Body of pancreas (tissue), 4 donors: ENCODE measurements at regions not wholly inside any gene's neighbourhood (a gene's known extent, or its start where the extent isn't known, plus 50 kb on each side); places are given as distances from the start of the nearest gene placed in this dataset.

ENCODE experiments used
- ATAC-seq: fragments of 150-250 bp; one replicate; pipeline ENCODE4 v1.9.1; 2016
- DNase-seq, 4 donors: peaks; one replicate each; pipeline ENCODE4 v3.0.0-alpha.2; 2019
- H3K27ac ChIP-seq, 4 donors: fragments of 200-600 bp; sonication (generic); 1 replicate in 3 of 4; 2 replicates in 1 of 4; pipeline versions ENCODE4 v1.5.1 to v1.6.1; 2016 to 2019; ENCODE audit warnings: mild to moderate bottlenecking in 1 of 4, mixed read lengths in 1 of 4, moderate library complexity in 1 of 4
- H3K27me3 ChIP-seq, 2 donors: fragments of 200-600 bp; sonication (generic); one replicate each; pipeline ENCODE4 v1.6.0; 2016; ENCODE audit warnings: mild to moderate bottlenecking in 1 of 2
- H3K36me3 ChIP-seq, 2 donors: fragments of 200-600 bp; sonication (generic); replicated peaks in 1 of 2; 2 replicates each; pipeline ENCODE4 v1.5.1; 2016; ENCODE audit warnings: low read depth in 2 of 2; ENCODE audit not compliant: insufficient read depth in 1 of 2
- H3K4me1 ChIP-seq: fragments of 200-600 bp; sonication (generic); one replicate; pipeline ENCODE4 v1.6.0; 2016
- H3K4me3 ChIP-seq, 2 donors: fragments of 200-600 bp; sonication (generic); 1 replicate in 1 of 2; 2 replicates in 1 of 2; pipeline ENCODE4 v1.5.1; 2016 to 2019
- H3K9me3 ChIP-seq, 3 donors: fragments of 200-600 bp; sonication (generic); 1 replicate in 2 of 3; 2 replicates in 1 of 3; pipeline ENCODE4 v1.5.1; 2016
- POLR2A ChIP-seq, 3 donors: fragments of 450-650 bp; IDR thresholded peaks; one replicate each; pipeline ENCODE4 v1.6.1; 2016; ENCODE audit warnings: antibody characterized with exemption in 3 of 3, mild to moderate bottlenecking in 2 of 3
- WGBS, 2 donors: methylation state at CpG; one replicate each; pipeline ENCODE4 v1.1.5; 2017; 5-methylcytosine and 5-hydroxymethylcytosine counted together
- intact Hi-C: fragments of 100-400 bp; cut with DNase I; formaldehyde crosslinking; loops from one replicate; pipeline ENCODE4 v1.15.1; 2023
- TF ChIP-seq, protein P1 (sequence below), 7 experiments: fragments of 450-650 bp in 4 of 7; fragments of 200-600 bp in 3 of 7; sonication (generic) in 3 of 7; IDR thresholded peaks; one replicate each; pipeline ENCODE4 v1.5.1; 2016 to 2019; ENCODE audit warnings: antibody characterized with exemption in 7 of 7

DNA sequence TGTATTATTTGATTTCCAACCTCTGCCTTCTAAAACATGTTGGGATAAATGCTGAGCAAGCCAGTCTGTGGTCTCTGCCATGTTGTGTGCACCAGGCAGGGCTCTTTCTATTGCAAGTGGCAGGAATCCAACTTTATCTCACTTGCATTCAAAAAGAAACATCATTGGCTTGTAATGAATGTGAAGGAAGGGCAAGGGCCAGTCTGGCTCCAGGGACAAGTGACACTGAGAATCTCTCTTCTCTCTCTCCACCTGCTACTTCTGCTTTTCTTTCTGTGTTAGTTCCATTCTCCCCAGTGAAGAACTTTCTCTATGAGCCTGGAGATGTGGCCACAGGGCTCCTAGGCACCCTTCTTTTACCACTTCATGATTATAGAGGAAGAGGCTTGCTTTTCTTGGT lies 329.9 kb upstream of the NCAM1 start:
- Histone ChIP-seq H3K4me1 (no peaks in the 10 kb centered on the region), H3K27me3 (peaks cover 0 to 5% of the 10 kb centered on the region in 2 donors), H3K27ac (no peak overlapping the region), H3K9me3 (no peaks in the 10 kb centered on the region), H3K36me3 (no peaks in the 10 kb centered on the region), H3K4me3 (no peak overlapping the region)
- intact Hi-C loops: no loop called here
- TF ChIP-seq, protein P1, sequence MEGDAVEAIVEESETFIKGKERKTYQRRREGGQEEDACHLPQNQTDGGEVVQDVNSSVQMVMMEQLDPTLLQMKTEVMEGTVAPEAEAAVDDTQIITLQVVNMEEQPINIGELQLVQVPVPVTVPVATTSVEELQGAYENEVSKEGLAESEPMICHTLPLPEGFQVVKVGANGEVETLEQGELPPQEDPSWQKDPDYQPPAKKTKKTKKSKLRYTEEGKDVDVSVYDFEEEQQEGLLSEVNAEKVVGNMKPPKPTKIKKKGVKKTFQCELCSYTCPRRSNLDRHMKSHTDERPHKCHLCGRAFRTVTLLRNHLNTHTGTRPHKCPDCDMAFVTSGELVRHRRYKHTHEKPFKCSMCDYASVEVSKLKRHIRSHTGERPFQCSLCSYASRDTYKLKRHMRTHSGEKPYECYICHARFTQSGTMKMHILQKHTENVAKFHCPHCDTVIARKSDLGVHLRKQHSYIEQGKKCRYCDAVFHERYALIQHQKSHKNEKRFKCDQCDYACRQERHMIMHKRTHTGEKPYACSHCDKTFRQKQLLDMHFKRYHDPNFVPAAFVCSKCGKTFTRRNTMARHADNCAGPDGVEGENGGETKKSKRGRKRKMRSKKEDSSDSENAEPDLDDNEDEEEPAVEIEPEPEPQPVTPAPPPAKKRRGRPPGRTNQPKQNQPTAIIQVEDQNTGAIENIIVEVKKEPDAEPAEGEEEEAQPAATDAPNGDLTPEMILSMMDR (IDR thresholded peaks at IDR 0.05): no peak
- no peak for TF ChIP-seq POLR2A (IDR thresholded peaks at IDR 0.05)
- no peak for DNase-seq
- no peak for ATAC-seq

DNA sequence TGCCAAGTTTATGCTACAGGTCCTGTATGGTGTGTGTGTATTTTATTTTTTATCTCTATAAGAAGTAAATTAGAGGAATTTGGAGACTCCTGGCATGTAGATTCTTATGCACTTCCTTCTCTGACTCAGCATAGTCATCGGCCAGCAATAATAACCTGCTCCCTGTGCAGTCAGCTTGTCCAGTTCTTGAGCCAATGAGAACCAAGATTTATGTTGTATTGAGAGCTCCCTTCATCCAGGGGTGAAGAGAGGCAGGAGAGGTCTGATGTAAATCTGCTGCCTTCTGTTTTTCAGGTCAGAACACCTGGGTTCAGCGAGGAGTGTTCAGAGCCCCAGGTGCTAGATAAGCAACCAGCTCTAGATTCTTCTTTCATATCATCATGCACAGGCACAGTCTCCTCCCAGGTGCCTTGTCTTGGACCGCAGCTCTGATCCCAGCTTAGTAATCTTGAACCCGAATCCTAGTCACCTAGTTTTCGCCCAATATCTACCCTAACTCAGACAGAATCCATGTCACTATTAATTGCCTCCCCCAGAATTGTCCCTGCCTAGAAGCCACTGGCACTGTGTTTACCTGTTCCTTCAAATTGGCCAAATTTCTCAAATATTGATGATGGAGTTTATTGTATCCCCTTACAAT lies 328.2 kb upstream of the NCAM1 start:
- H3K36me3 ChIP-seq: no peaks in the 10 kb centered on the region
- H3K4me1 ChIP-seq: no peaks in the 10 kb centered on the region
- intact Hi-C loops: no loop called here
- H3K4me3 ChIP-seq: no peak overlapping the region
- WGBS, 2 donors: 47 to 53% methylated on average over 5 of the region's 5 CpGs
- no peaks in the 10 kb centered on the region for H3K9me3 ChIP-seq
- H3K27ac ChIP-seq: no peak overlapping the region
- TF ChIP-seq POLR2A (IDR thresholded peaks at IDR 0.05): no peak
- TF ChIP-seq, protein P1 (IDR thresholded peaks at IDR 0.05): no peak
- H3K27me3 ChIP-seq: peaks cover 0 to 5% of the 10 kb centered on the region in 2 donors
- DNase-seq: no peak
- no peak for ATAC-seq

DNA sequence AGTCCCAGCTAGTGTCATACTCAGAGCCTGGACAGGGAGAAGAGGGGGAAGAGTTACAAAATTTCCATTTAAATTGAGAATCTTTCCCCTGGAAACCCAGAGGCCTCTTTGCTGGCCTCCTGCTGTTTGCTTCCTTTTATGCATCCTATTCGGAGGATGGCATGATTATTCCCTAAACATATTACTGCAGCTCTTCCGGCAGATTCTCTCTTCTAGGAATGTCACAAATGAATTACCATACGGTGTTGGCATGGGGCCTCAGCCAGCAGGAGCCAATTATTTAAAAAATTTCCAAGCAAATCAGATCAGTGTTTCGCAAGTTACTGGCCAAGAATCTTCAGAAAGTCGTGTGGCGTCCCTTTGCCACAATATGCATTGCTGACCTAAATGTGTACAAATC lies 326.7 kb upstream of the NCAM1 start:
- TF ChIP-seq POLR2A (IDR thresholded peaks at IDR 0.05): no peak
- TF ChIP-seq, protein P1 (IDR thresholded peaks at IDR 0.05): no peak
- 46 to 49% methylated on average over 6 of the region's 6 CpGs for WGBS, 2 donors
- no peaks in the 10 kb centered on the region for H3K36me3 ChIP-seq
- H3K27ac ChIP-seq: no peak overlapping the region
- ATAC-seq (no peak), DNase-seq (no peak)
- H3K9me3 ChIP-seq: no peaks in the 10 kb centered on the region
- no peak overlapping the region for H3K4me3 ChIP-seq
- H3K4me1 ChIP-seq: no peaks in the 10 kb centered on the region
- intact Hi-C loops: no loop called here
- H3K27me3 ChIP-seq: peaks cover 0 to 5% of the 10 kb centered on the region in 2 donors

DNA sequence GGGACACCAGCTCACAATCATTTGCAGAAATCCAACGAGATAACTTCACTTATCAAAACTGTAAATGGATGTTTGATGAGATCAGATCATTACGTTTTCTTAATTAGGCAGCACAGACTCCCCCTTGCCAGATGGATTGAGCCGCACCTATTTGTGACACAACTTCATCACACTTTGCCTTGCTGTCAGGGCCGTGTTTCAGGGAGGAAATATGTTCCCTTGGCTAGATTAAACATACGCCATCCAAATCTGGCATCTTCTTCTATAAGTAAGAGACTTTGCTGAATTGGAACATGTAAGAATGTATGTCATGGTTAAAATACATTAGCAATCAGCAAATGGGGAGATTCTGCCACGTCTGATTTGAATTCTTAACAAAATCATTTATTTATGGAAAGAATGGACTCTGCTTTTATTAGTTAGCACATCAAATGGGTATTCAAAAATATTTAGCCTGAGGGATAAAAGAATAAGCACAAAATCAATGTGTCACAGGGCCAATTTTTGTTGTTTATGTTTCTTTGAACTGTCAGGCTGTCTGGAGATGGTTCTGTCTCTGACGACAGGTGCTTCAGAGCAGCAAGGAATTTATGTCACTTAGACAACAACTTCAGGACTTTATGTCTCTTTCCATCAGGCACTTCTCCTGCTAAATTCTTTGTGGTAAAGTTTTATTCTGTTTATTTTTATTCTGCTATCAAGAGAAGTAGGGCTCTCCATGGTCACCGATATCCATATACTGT lies 326.1 kb upstream of the NCAM1 start:
- 39 to 45% methylated on average over 8 of the region's 8 CpGs for WGBS, 2 donors
- Histone ChIP-seq H3K9me3 (no peaks in the 10 kb centered on the region), H3K27ac (no peak overlapping the region), H3K27me3 (peaks cover 0 to 5% of the 10 kb centered on the region in 2 donors), H3K4me3 (no peak overlapping the region), H3K4me1 (no peaks in the 10 kb centered on the region), H3K36me3 (no peaks in the 10 kb centered on the region)
- ATAC-seq (no peak), DNase-seq (no peak)
- TF ChIP-seq POLR2A (IDR thresholded peaks at IDR 0.05): no peak
- TF ChIP-seq, protein P1 (IDR thresholded peaks at IDR 0.05): no peak
- intact Hi-C loops: no loop called here

DNA sequence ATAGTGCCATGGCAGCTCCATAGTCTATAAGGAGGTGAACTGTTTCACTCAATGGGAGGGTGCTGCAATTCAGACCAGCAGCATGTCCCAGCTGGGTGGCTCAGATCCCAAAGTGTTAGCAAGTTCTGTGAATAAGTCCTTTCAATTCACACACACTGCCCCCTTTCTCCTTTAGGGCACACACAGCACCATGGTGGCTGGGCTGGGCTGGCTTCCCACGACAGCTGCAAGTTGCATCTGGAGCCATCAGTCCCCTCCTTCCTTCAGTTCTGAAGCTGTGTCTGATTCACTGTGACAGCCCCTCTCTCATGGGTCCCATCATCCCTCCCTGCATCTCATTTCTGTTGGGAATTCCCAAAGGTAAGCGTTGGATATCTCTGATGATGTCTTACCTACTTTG lies 324.1 kb upstream of the NCAM1 start:
- no peaks in the 10 kb centered on the region for H3K9me3 ChIP-seq
- 53 to 73% methylated on average over 2 of the region's 2 CpGs for WGBS, 2 donors
- H3K4me1 ChIP-seq: no peaks in the 10 kb centered on the region
- DNase-seq (no peak), ATAC-seq (no peak)
- H3K27me3 ChIP-seq: peaks cover 0 to 5% of the 10 kb centered on the region in 2 donors
- intact Hi-C loops: no loop called here
- no peak overlapping the region for H3K4me3 ChIP-seq
- no peaks in the 10 kb centered on the region for H3K36me3 ChIP-seq
- H3K27ac ChIP-seq: no peak overlapping the region
- TF ChIP-seq, protein P1 (IDR thresholded peaks at IDR 0.05): no peak
- TF ChIP-seq POLR2A (IDR thresholded peaks at IDR 0.05): no peak
